HG02970 (cell line): ENCODE measurements at regions not wholly inside any gene's neighbourhood (a gene's known extent, or its start where the extent isn't known, plus 50 kb on each side); places are given as distances from the start of the nearest gene placed in this dataset.

Experiments used
- ATAC-seq: cut with Tn5 transposase; IDR thresholded peaks from one replicate; pipeline ENCODE4 v1.9.1; 2021; ENCODE audit warnings: mild to moderate bottlenecking, moderate library complexity, moderate number of reproducible peaks; ENCODE audit not compliant: unreplicated experiment, low FRiP score

GRCh38 chr1:175866776-175867175 is 123.4 kb upstream of the TNR start:
- ATAC-seq = no peak

- no peak for ATAC-seq
Measured at GRCh38 chr1:175865041-175865766, 121.8 kb upstream of the TNR start.

- ATAC-seq = no peak
Measured at GRCh38 chr1:175864625-175865024, 121.2 kb upstream of the TNR start.

- ATAC-seq = no peak
Measured at GRCh38 chr1:175864183-175864582, 120.8 kb upstream of the TNR start.

- no peak for ATAC-seq
Measured at GRCh38 chr1:175863299-175864050, 120.1 kb upstream of the TNR start.

GRCh38 chr1:175862408-175862807 is 119.0 kb upstream of the TNR start:
- no peak for ATAC-seq

GRCh38 chr1:175861626-175862367 is 118.4 kb upstream of the TNR start:
- ATAC-seq = no peak

- ATAC-seq = no peak
Measured at GRCh38 chr1:175857756-175858155, 114.4 kb upstream of the TNR start.

GRCh38 chr1:175853681-175854080 is 110.3 kb upstream of the TNR start:
- no peak for ATAC-seq

- ATAC-seq = no peak
Measured at GRCh38 chr1:175851749-175852148, 108.4 kb upstream of the TNR start.

- ATAC-seq = no peak
Measured at GRCh38 chr1:175848329-175848728, 104.9 kb upstream of the TNR start.

- ATAC-seq = no peak
Measured at GRCh38 chr1:175845985-175846384, 102.6 kb upstream of the TNR start.

GRCh38 chr1:175845338-175845737 is 101.9 kb upstream of the TNR start:
- ATAC-seq = no peak

GRCh38 chr1:175844877-175845276 is 101.5 kb upstream of the TNR start:
- no peak for ATAC-seq

GRCh38 chr1:175842550-175842949 is 99.2 kb upstream of the TNR start:
- no peak for ATAC-seq

GRCh38 chr1:175841738-175842187 is 98.4 kb upstream of the TNR start:
- no peak for ATAC-seq

- no peak for ATAC-seq
Measured at GRCh38 chr1:175840787-175841186, 97.4 kb upstream of the TNR start.

GRCh38 chr1:175839779-175840669 is 96.6 kb upstream of the TNR start:
- no peak for ATAC-seq

- ATAC-seq = no peak
Measured at GRCh38 chr1:175834597-175834996, 91.2 kb upstream of the TNR start.

- no peak for ATAC-seq
Measured at GRCh38 chr1:175833951-175834350, 90.6 kb upstream of the TNR start.
